ENCODE measurements at regions not wholly inside any gene's neighbourhood (a gene's known extent, or its start where the extent isn't known, plus 50 kb on each side); places are given as distances from the start of the nearest gene placed in this dataset.

GRCh38 chr4:111323496-111323895 is 700.6 kb upstream of the PITX2 start (continued):
- TF ChIP-seq CHD7 (IDR thresholded peaks at IDR 0.05; ENCODE audit: insufficient replicate concordance, low read length) (no peak), SUZ12 (IDR thresholded peaks at IDR 0.05; ENCODE audit: low read length) (no peak), TBP (IDR thresholded peaks at IDR 0.05; ENCODE audit: low read depth, low read length) (no peak), SIX5 (IDR thresholded peaks at IDR 0.05; ENCODE audit: low read depth, low read length) (no peak), SIN3A (conservative IDR thresholded peaks at IDR 0.05 in 1 of 2, IDR thresholded peaks at IDR 0.05 in 1 of 2; ENCODE audit: low read depth in 1 of 2, low read length in 2 of 2) (no peak), RNF2 (IDR thresholded peaks at IDR 0.05; ENCODE audit: borderline replicate concordance, low read depth, low read length, missing control alignments, poor library complexity, severe bottlenecking) (no peak), MAX (IDR thresholded peaks at IDR 0.05) (no peak), MAFK (IDR thresholded peaks at IDR 0.05; ENCODE audit: low read depth, low read length) (no peak), HDAC6 (IDR thresholded peaks at IDR 0.05; ENCODE audit: low read depth, low read length) (no peak), BACH1 (IDR thresholded peaks at IDR 0.05; ENCODE audit: low read length) (no peak), JUN (IDR thresholded peaks at IDR 0.05; ENCODE audit: low read depth, low read length) (no peak), BCL11A (IDR thresholded peaks at IDR 0.05; ENCODE audit: low read depth in 2 of 2, low read length in 2 of 2) (no peak)
